Pancreas (tissue), 10 donors: ENCODE measurements at regions not wholly inside any gene's neighbourhood (a gene's known extent, or its start where the extent isn't known, plus 50 kb on each side); places are given as distances from the start of the nearest gene placed in this dataset.
"Not testable (repeated sequence)": the region's sequence is repeated elsewhere in the genome, so short reads cannot be mapped to it uniquely, and the experiment has no call there.

ENCODE experiments used
- ATAC-seq, 4 donors: fragments of 200-7000 bp; cut with Tn5 transposase; one replicate each; pipeline versions ENCODE4 v1.8.0 to v1.9.1; 2020; ENCODE audit warnings: mild to moderate bottlenecking in 4 of 4, moderate library complexity in 4 of 4
- DNase-seq, 6 donors: peaks; one replicate each; pipeline ENCODE4 v3.0.0-alpha.2; 2020
- FAIRE-seq: peaks from 2 replicates; lab custom pipeline; 2012; peaks lifted over from hg19 to GRCh38; lab: Jason Lieb, UNC
- H3K27ac ChIP-seq, 4 donors: fragments of 200-600 bp; sonication (generic); 1 replicate in 3 of 4; 2 replicates in 1 of 4; pipeline versions ENCODE4 v1.5.0 to v1.8.0; 2020
- H3K27me3 ChIP-seq, 4 donors: fragments of 200-600 bp; one replicate each; pipeline ENCODE4 v1.8.0; 2021
- H3K36me3 ChIP-seq, 3 donors: fragments of 200-600 bp; sonication (generic) in 1 of 3; one replicate each; pipeline versions ENCODE4 v1.5.0 to v1.8.0; 2020 to 2021
- H3K4me1 ChIP-seq, 3 donors: fragments of 200-600 bp; one replicate each; pipeline ENCODE4 v1.8.0; 2021
- H3K4me3 ChIP-seq, 4 donors: fragments of 200-600 bp; sonication (generic) in 2 of 4; one replicate each; pipeline versions ENCODE4 v1.5.0 to v1.8.0; 2020 to 2021
- H3K9me3 ChIP-seq, 4 donors: fragments of 200-600 bp; one replicate each; pipeline ENCODE4 v1.8.0; 2021
- WGBS, 2 donors: extraction: QIAGEN DNeasy Blood & Tissue Kit; methylation state at CpG; one replicate each; pipeline ENCODE4 v1.1.7; 2013; 5-methylcytosine and 5-hydroxymethylcytosine counted together
- intact Hi-C, 3 donors: fragments of 100-400 bp; cut with DNase I; formaldehyde crosslinking; loops; one replicate each; pipeline versions ENCODE4 v1.11.1 to v1.14.2; 2022
- TF ChIP-seq, protein P1 (sequence below), 4 donors: fragments of 200-600 bp; sonication (generic) in 3 of 4; IDR thresholded peaks; one replicate each; pipeline versions ENCODE4 v1.5.0 to v1.8.0; 2021; ENCODE audit warnings: antibody characterized with exemption in 4 of 4
- donor health status: healthy with polysubstance abuse.
- donor health status: DM: no; HTN: no; CAD: no; lungs with moderate emphysema.
- donor health status: DM: no; HTN: no; CAD: no.
- donor health status: control.
- donor health status: control.
- donor health status: Bipolar disorder and iron deficiency.
- donor health status: DM: yes; HTN: yes; CAD: no.
- donor health status: DM: no; HTN: no; CAD: no.
- donor health status: DM: no; HTN: no; CAD: no.
- donor health status: DM: yes; HTN: yes; CAD: no.

- Histone ChIP-seq H3K27ac (no peak overlapping the region), H3K27me3 (no peaks in the 10 kb centered on the region), H3K4me1 (no peaks in the 10 kb centered on the region), H3K9me3 (no peaks in the 10 kb centered on the region), H3K36me3 (no peaks in the 10 kb centered on the region), H3K4me3 (no peak overlapping the region)
- WGBS, 2 donors, result 62 to 73% methylated on average over 2 of the region's 2 CpGs
- intact Hi-C loops, result no loop called here
- FAIRE-seq, result no peak
- no peak for DNase-seq
- no peak for ATAC-seq
- TF ChIP-seq, protein P1, sequence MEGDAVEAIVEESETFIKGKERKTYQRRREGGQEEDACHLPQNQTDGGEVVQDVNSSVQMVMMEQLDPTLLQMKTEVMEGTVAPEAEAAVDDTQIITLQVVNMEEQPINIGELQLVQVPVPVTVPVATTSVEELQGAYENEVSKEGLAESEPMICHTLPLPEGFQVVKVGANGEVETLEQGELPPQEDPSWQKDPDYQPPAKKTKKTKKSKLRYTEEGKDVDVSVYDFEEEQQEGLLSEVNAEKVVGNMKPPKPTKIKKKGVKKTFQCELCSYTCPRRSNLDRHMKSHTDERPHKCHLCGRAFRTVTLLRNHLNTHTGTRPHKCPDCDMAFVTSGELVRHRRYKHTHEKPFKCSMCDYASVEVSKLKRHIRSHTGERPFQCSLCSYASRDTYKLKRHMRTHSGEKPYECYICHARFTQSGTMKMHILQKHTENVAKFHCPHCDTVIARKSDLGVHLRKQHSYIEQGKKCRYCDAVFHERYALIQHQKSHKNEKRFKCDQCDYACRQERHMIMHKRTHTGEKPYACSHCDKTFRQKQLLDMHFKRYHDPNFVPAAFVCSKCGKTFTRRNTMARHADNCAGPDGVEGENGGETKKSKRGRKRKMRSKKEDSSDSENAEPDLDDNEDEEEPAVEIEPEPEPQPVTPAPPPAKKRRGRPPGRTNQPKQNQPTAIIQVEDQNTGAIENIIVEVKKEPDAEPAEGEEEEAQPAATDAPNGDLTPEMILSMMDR (IDR thresholded peaks at IDR 0.05), result no peak
Observed at GRCh38 chr6:159398633-159399032, 229.4 kb downstream of the FNDC1 start.

DNA sequence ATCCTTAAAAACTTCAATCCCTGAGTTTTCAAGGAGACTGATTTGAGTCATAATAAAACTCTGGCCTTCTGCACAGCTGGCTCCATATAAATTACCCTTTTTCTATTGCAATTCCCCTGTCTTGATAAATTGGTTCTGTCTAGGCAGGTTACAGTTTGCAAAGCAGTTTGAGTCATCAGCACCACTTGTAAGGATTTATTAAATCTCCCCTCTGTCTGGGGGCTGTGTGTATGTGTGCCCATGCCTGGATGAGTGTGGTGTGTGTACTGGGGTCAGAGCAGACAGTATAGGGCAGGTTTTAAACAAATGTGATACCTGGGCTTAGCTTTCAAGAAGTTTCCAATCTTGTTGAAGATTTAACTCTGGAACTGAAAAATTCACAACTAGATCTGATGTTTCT is 228.6 kb downstream of the FNDC1 start:
- Histone ChIP-seq H3K27ac (no peak overlapping the region), H3K27me3 (no peaks in the 10 kb centered on the region), H3K9me3 (no peaks in the 10 kb centered on the region), H3K4me1 (no peaks in the 10 kb centered on the region), H3K36me3 (no peaks in the 10 kb centered on the region), H3K4me3 (no peak overlapping the region)
- TF ChIP-seq, protein P1 (IDR thresholded peaks at IDR 0.05), result no peak
- ATAC-seq, result no peak
- no peak for DNase-seq
- no peak for FAIRE-seq
- intact Hi-C loops, result no loop called here

GRCh38 chr6:159395609-159396008 is 226.4 kb downstream of the FNDC1 start:
- TF ChIP-seq, protein P1 (IDR thresholded peaks at IDR 0.05), result no peak
- FAIRE-seq, result no peak
- ATAC-seq, result peak in 1 of 4 donors; percentile 34
- H3K4me1 ChIP-seq, result no peaks in the 10 kb centered on the region
- no peak for DNase-seq
- intact Hi-C loops, result no loop called here
- WGBS, 2 donors, result 66 to 76% methylated on average over 6 of the region's 6 CpGs
- H3K27me3 ChIP-seq, result no peaks in the 10 kb centered on the region
- no peak overlapping the region for H3K27ac ChIP-seq
- no peak overlapping the region for H3K4me3 ChIP-seq
- no peaks in the 10 kb centered on the region for H3K9me3 ChIP-seq
- H3K36me3 ChIP-seq, result no peaks in the 10 kb centered on the region

DNA sequence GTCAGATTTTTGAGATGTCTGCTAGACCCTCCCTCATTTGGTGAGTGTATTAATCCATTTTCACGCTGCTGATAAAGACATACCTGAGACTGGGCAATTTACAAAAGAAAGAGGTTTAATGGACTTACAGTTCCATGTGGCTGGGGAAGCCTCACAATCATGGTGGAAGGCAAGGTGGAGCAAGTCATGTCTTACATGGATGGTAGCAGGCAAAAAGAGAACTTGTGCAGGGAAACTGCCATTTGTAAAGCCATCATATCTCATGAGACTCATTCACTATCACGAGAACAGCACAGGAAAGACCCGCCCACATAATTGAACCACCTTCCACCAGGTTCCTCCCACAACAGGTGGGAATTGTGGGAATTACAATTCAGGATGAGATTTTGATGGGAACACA is 223.5 kb downstream of the FNDC1 start:
- H3K27ac ChIP-seq, H3K4me1 ChIP-seq, H3K9me3 ChIP-seq, intact Hi-C loops, H3K27me3 ChIP-seq, H3K36me3 ChIP-seq, DNase-seq, FAIRE-seq, H3K4me3 ChIP-seq, ATAC-seq: not testable (repeated sequence)
- 67 to 75% methylated on average over 3 of the region's 3 CpGs for WGBS, 2 donors

- no peaks in the 10 kb centered on the region for H3K36me3 ChIP-seq
- H3K27ac ChIP-seq, result no peak overlapping the region
- no peak overlapping the region for H3K4me3 ChIP-seq
- no peaks in the 10 kb centered on the region for H3K27me3 ChIP-seq
- no peaks in the 10 kb centered on the region for H3K9me3 ChIP-seq
- ATAC-seq, result peak in 1 of 4 donors; percentile 49
- no peak for FAIRE-seq
- intact Hi-C loops, result no loop called here
- TF ChIP-seq, protein P1 (IDR thresholded peaks at IDR 0.05), result no peak
- WGBS, 2 donors, result 72 to 81% methylated on average over 3 of the region's 3 CpGs
- H3K4me1 ChIP-seq, result no peaks in the 10 kb centered on the region
- no peak for DNase-seq
Observed at GRCh38 chr6:159390381-159390780, 221.2 kb downstream of the FNDC1 start.

DNA sequence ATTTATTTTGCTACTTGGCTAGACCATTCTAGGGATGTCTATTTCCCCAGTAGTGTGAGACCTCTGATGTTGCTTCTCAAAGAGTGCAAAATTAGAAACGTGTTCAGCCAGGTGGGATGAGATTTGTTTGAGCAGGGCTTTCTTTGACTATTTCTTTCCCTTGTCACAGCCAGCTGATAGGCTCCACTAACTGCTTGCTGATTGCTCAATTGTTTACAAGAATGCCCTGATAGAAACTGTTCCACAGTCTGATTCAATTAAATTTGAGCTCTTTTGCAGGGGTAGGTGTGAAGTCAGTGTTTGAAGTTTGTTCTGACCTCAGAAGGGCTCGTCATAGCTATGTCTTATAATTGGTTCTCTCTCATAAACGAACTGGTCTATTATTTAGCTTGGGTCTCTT is 220.5 kb downstream of the FNDC1 start:
- FAIRE-seq (no peak), ATAC-seq (no peak), DNase-seq (no peak)
- 14 to 16% methylated on average over 3 of the region's 3 CpGs for WGBS, 2 donors
- TF ChIP-seq, protein P1 (IDR thresholded peaks at IDR 0.05), result no peak
- Histone ChIP-seq H3K4me3 (no peak overlapping the region), H3K27me3 (no peaks in the 10 kb centered on the region), H3K4me1 (no peaks in the 10 kb centered on the region), H3K9me3 (no peaks in the 10 kb centered on the region), H3K27ac (no peak overlapping the region), H3K36me3 (no peaks in the 10 kb centered on the region)
- intact Hi-C loops, result no loop called here
